SK-N-SH (cell line): ENCODE measurements at regions not wholly inside any gene's neighbourhood (a gene's known extent, or its start where the extent isn't known, plus 50 kb on each side); places are given as distances from the start of the nearest gene placed in this dataset.

ENCODE experiments used
- CTCF ChIA-PET: fragments of 300-600, 350-600 bp; formaldehyde crosslinking; extraction: SDS; loops from one replicate; lab custom pipeline; 2021; lab: Yijun Ruan, JAX
- POLR2A ChIA-PET: fragments of 350-600 bp; sonication (Branson Sonifier 250); formaldehyde crosslinking; extraction: SDS; loops from one replicate; lab custom pipeline; 2020; ENCODE audit warnings: antibody characterized with exemption, inconsistent platforms; lab: Yijun Ruan, JAX
- DNase-seq: peaks from one replicate; pipeline ENCODE4 v3.0.0; 2012
- H2AFZ ChIP-seq: fragments of 200-600 bp; sonication (generic); 2 replicates; pipeline ENCODE4 v1.8.1; 2016; ENCODE audit warnings: antibody characterized with exemption, mild to moderate bottlenecking, low read depth
- H3F3A ChIP-seq: fragments of 200-600 bp; sonication (generic); replicated peaks from 2 replicates; pipeline ENCODE3; 2016; ENCODE audit warnings: antibody characterized with exemption, mild to moderate bottlenecking; ENCODE audit not compliant: insufficient read depth
- H3K27ac ChIP-seq, 2 experiments: fragments of 200-500 bp in 1 of 2; fragments of 200-600 bp in 1 of 2; sonication (Bioruptor generic) in 1 of 2; sonication (generic), shearing (Covaris generic) in 1 of 2; 2 replicates each; pipeline versions ENCODE4 v1.5.1 to v1.6.1; 2014 to 2016; ENCODE audit warnings: low read depth in 2 of 2, inconsistent platforms in 1 of 2, low read length in 1 of 2, mild to moderate bottlenecking in 1 of 2, mixed read lengths in 1 of 2
- H3K27me3 ChIP-seq: fragments of 200-600 bp; sonication (generic), shearing (Covaris generic); 2 replicates; pipeline ENCODE4 v1.6.1; 2016; ENCODE audit warnings: mixed run types; ENCODE audit not compliant: insufficient read depth
- H3K36me3 ChIP-seq, 2 experiments: fragments of 200-500 bp in 1 of 2; fragments of 200-600 bp in 1 of 2; sonication (Bioruptor generic) in 1 of 2; sonication (generic) in 1 of 2; replicated peaks in 1 of 2; 2 replicates each; pipeline versions ENCODE3 to v1.5.1; 2014 to 2016; ENCODE audit warnings: low read length in 1 of 2, mild to moderate bottlenecking in 1 of 2; ENCODE audit not compliant: insufficient read depth in 2 of 2, control insufficient read depth in 1 of 2
- H3K4me1 ChIP-seq, 2 experiments: fragments of 200-500 bp in 1 of 2; fragments of 200-600 bp in 1 of 2; sonication (Bioruptor generic) in 1 of 2; sonication (generic), shearing (Covaris generic) in 1 of 2; 2 replicates each; pipeline versions ENCODE4 v1.5.1 to v1.6.1; 2014 to 2016; ENCODE audit warnings: low read depth in 1 of 2, low read length in 1 of 2, mixed run types in 1 of 2; ENCODE audit not compliant: insufficient read depth in 2 of 2, control insufficient read depth in 1 of 2
- H3K4me2 ChIP-seq: fragments of 200-600 bp; sonication (generic), shearing (Covaris generic); 2 replicates; pipeline ENCODE4 v1.6.1; 2017; ENCODE audit warnings: mixed run types
- H3K4me3 ChIP-seq, 2 experiments: fragments of 200-500 bp in 1 of 2; fragments of 200-600 bp in 1 of 2; sonication (Bioruptor generic) in 1 of 2; sonication (generic), shearing (Covaris generic) in 1 of 2; 2 replicates each; pipeline versions ENCODE4 v1.5.1 to v1.8.1; 2014 to 2016; ENCODE audit warnings: low read depth in 2 of 2, inconsistent platforms in 1 of 2, low read length in 1 of 2, mild to moderate bottlenecking in 1 of 2, mixed read lengths in 1 of 2, moderate library complexity in 1 of 2
- H3K79me2 ChIP-seq: fragments of 200-600 bp; sonication (generic); 2 replicates; pipeline ENCODE4 v1.8.1; 2017; ENCODE audit warnings: mild to moderate bottlenecking; ENCODE audit not compliant: insufficient read depth
- H3K9ac ChIP-seq: fragments of 200-600 bp; sonication (generic); 2 replicates; pipeline ENCODE4 v1.6.1; 2017; ENCODE audit warnings: mixed run types
- H3K9me2 ChIP-seq: fragments of 200-600 bp; sonication (generic); 2 replicates; pipeline ENCODE4 v1.6.1; 2017; ENCODE audit warnings: mixed run types
- H3K9me3 ChIP-seq: fragments of 200-600 bp; sonication (generic); 2 replicates; pipeline ENCODE4 v1.6.1; 2017; ENCODE audit warnings: mixed run types, mild to moderate bottlenecking, moderate library complexity
- H4K20me1 ChIP-seq: fragments of 200-600 bp; sonication (generic); 2 replicates; pipeline ENCODE4 v1.6.1; 2017; ENCODE audit warnings: mild to moderate bottlenecking, mixed run types; ENCODE audit not compliant: insufficient read depth
- CTCF ChIP-seq: fragments of 200-600 bp; sonication (generic); IDR thresholded peaks from 2 replicates; pipeline ENCODE4 v1.6.1; 2017; ENCODE audit warnings: antibody characterized with exemption, mild to moderate bottlenecking, moderate library complexity
- ELF1 ChIP-seq: IDR thresholded peaks from 2 replicates; pipeline ENCODE4 v1.4.0; 2012
- EP300 ChIP-seq, 2 experiments: IDR thresholded peaks; 2 replicates each; pipeline versions ENCODE4 v1.4.0 to v1.6.1; 2012; ENCODE audit warnings: borderline replicate concordance in 1 of 2, low read depth in 1 of 2, low read length in 1 of 2
- EZH2phosphoT487 ChIP-seq: fragments of 200-600 bp; sonication (generic); IDR thresholded peaks from 2 replicates; pipeline ENCODE4 v1.6.1; 2017; ENCODE audit warnings: low read depth, mixed run types, mild to moderate bottlenecking, antibody characterized with exemption, moderate library complexity, borderline replicate concordance
- FOSL2 ChIP-seq: IDR thresholded peaks from 2 replicates; pipeline ENCODE4 v1.4.0; 2012; ENCODE audit warnings: low read depth, mild to moderate bottlenecking, moderate library complexity, borderline replicate concordance
- FOXJ3 ChIP-seq: sonication (generic); formaldehyde crosslinking; IDR thresholded peaks from 2 replicates; pipeline ENCODE4 v1.5.1; 2020; ENCODE audit warnings: mild to moderate bottlenecking, missing genetic modification reagents
- GABPA ChIP-seq: IDR thresholded peaks from 2 replicates; pipeline ENCODE4 v1.4.0; 2012; ENCODE audit warnings: low read depth, mild to moderate bottlenecking
- GATA2 ChIP-seq: sonication (generic); formaldehyde crosslinking; IDR thresholded peaks from 2 replicates; pipeline ENCODE4 v1.5.0; 2020; ENCODE audit warnings: mild to moderate bottlenecking, missing genetic modification reagents
- IRF3 ChIP-seq: fragments of 150-350 bp; IDR thresholded peaks from 2 replicates; pipeline ENCODE4 v1.6.1; 2016; ENCODE audit warnings: mild to moderate bottlenecking, low read depth, low read length
- JUND ChIP-seq: IDR thresholded peaks from 2 replicates; pipeline ENCODE4 v1.4.0; 2012
- MAX ChIP-seq: IDR thresholded peaks from 2 replicates; pipeline ENCODE4 v1.4.0; 2012; ENCODE audit warnings: low read depth
- NFIC ChIP-seq: IDR thresholded peaks from 2 replicates; pipeline ENCODE4 v1.4.0; 2012; ENCODE audit warnings: borderline replicate concordance
- NRF1 ChIP-seq: IDR thresholded peaks from 2 replicates; pipeline ENCODE4 v1.6.1; 2012; ENCODE audit warnings: low read depth, mild to moderate bottlenecking, low read length
- PBX3 ChIP-seq: IDR thresholded peaks from 2 replicates; pipeline ENCODE4; 2012
- RAD21 ChIP-seq: IDR thresholded peaks from 2 replicates; pipeline ENCODE4 v1.6.1; 2012; ENCODE audit warnings: mild to moderate bottlenecking, low read length
- RFX5 ChIP-seq: IDR thresholded peaks from 2 replicates; pipeline ENCODE4 v1.6.1; 2012; ENCODE audit warnings: mild to moderate bottlenecking, improper control_type of control experiment, low read length
- RXRA ChIP-seq: IDR thresholded peaks from 2 replicates; pipeline ENCODE4 v1.4.0; 2012; ENCODE audit warnings: low read depth, mild to moderate bottlenecking, borderline replicate concordance
- SMC3 ChIP-seq: IDR thresholded peaks from 2 replicates; pipeline ENCODE4 v1.6.1; 2012; ENCODE audit warnings: low read depth, low read length, improper control_type of control experiment
- TAF1 ChIP-seq: IDR thresholded peaks from 2 replicates; pipeline ENCODE4 v1.6.1; 2012; ENCODE audit warnings: low read depth, mild to moderate bottlenecking, low read length, moderate library complexity, borderline replicate concordance
- TCF12 ChIP-seq: IDR thresholded peaks from 2 replicates; pipeline ENCODE4 v1.4.0; 2012
- USF1 ChIP-seq: IDR thresholded peaks from 2 replicates; pipeline ENCODE4 v1.4.0; 2012; ENCODE audit warnings: low read depth, borderline replicate concordance
- WGBS: methylation state at CpG from one replicate; pipeline ENCODE4 v1.1.6; 2017; ENCODE audit warnings: low lambda C conversion rate; 5-methylcytosine and 5-hydroxymethylcytosine counted together

- 85% methylated on average over 3 of the region's 3 CpGs for WGBS
- Histone ChIP-seq H3K9me2 (no peaks in the 10 kb centered on the region), H3F3A (peaks cover 13% of the 10 kb centered on the region), H3K36me3 (no peaks in the 10 kb centered on the region), H3K9ac (no peak overlapping the region), H3K27me3 (no peaks in the 10 kb centered on the region), H3K4me2 (no peak overlapping the region), H2AFZ (no peak overlapping the region), H3K4me3 (no peak overlapping the region), H3K27ac (no peak overlapping the region), H4K20me1 (no peaks in the 10 kb centered on the region), H3K4me1 (peaks cover 0 to 3% of the 10 kb centered on the region in 2 experiments; a peak in 1 of 4 replicates), H3K79me2 (no peaks in the 10 kb centered on the region), H3K9me3 (no peaks in the 10 kb centered on the region)
- CTCF ChIA-PET, result interaction anchor here (2.8 kb wide), 1 partner anchor 62 kb away, joined by 8 read pairs; no protein-coding TSS in a partner anchor
- DNase-seq, result no peak
- no peak for TF ChIP-seq IRF3
- no peak for TF ChIP-seq NFIC
- TF ChIP-seq JUND, result no peak
- no peak for TF ChIP-seq CTCF
- no peak for TF ChIP-seq RXRA
- POLR2A ChIA-PET, result no interaction called here
These were observed 61.1 kb upstream of the GADD45A start for GRCh38 chr1:67623906-67624305.

- TF ChIP-seq CTCF, result no peak
- no peak for TF ChIP-seq RAD21
- TF ChIP-seq USF1, result no peak
- TF ChIP-seq EZH2phosphoT487, result no peak
- TF ChIP-seq MAX, result no peak
- no peak for TF ChIP-seq RXRA
- no peak for TF ChIP-seq PBX3
- no peak for TF ChIP-seq FOSL2
- no peak for TF ChIP-seq TCF12
- no peak for TF ChIP-seq TAF1
- TF ChIP-seq FOXJ3, result no peak
- TF ChIP-seq ELF1, result no peak
- no peak for TF ChIP-seq SMC3
- TF ChIP-seq EP300 (IDR thresholded peaks at IDR 0.05; ENCODE audit: borderline replicate concordance in 1 of 2, low read depth in 1 of 2, low read length in 1 of 2), result no peak
- TF ChIP-seq IRF3, result no peak
- no peak for TF ChIP-seq NRF1
- no peak for TF ChIP-seq GABPA
- TF ChIP-seq RFX5, result no peak
- no peak for TF ChIP-seq GATA2 (CRISPR knock-in tag)
- TF ChIP-seq, all 33 proteins: peak for 0
- ChIA-PET CTCF (interaction anchor here (1.1 to 2.8 kb wide), 2 partner anchors 10 to 63 kb away, joined by 3 to 8 read pairs; no protein-coding TSS in a partner anchor), POLR2A (no interaction called here)
These were observed 60.3 kb upstream of the GADD45A start for GRCh38 chr1:67624680-67625079.

More at GRCh38 chr1:67624680-67625079, 60.3 kb upstream of the GADD45A start:
- H3K27ac ChIP-seq, result no peak overlapping the region
- no peak overlapping the region for H3K4me2 ChIP-seq
- H3K9ac ChIP-seq, result no peak overlapping the region
- no peak overlapping the region for H2AFZ ChIP-seq
- H3F3A ChIP-seq, result peaks cover 13% of the 10 kb centered on the region
- no peaks in the 10 kb centered on the region for H3K27me3 ChIP-seq
- no peaks in the 10 kb centered on the region for H4K20me1 ChIP-seq
- no peaks in the 10 kb centered on the region for H3K9me3 ChIP-seq
- DNase-seq, result no peak
- no peaks in the 10 kb centered on the region for H3K9me2 ChIP-seq
- no peaks in the 10 kb centered on the region for H3K79me2 ChIP-seq
- H3K4me1 ChIP-seq, result peaks cover 0 to 10% of the 10 kb centered on the region in 2 experiments; a peak in 2 of 4 replicates
- no peak overlapping the region for H3K4me3 ChIP-seq
- 83% methylated on average over 2 of the region's 2 CpGs for WGBS
- H3K36me3 ChIP-seq, result no peaks in the 10 kb centered on the region
